ENCODE measurements at regions not wholly inside any gene's neighbourhood (a gene's known extent, or its start where the extent isn't known, plus 50 kb on each side); places are given as distances from the start of the nearest gene placed in this dataset.

GRCh38 chr1:168428063-168428731, 115.6 kb downstream of the XCL2 start:
- Mint-ChIP-seq H3K27ac (peak overlapping the region; percentile 61), H3K4me3 (no peak overlapping the region)
- no peak for ATAC-seq

GRCh38 chr1:168427051-168427450, 116.7 kb downstream of the XCL2 start:
- no peak overlapping the region for H3K4me3 Mint-ChIP-seq
- ATAC-seq = no peak
- peaks cover 4% of the 10 kb centered on the region for H3K36me3 Mint-ChIP-seq (ENCODE audit: low read depth)

More at GRCh38 chr1:168428063-168428731, 115.6 kb downstream of the XCL2 start:
- peaks cover 6% of the 10 kb centered on the region for H3K36me3 Mint-ChIP-seq (ENCODE audit: low read depth)
- H3K27me3 Mint-ChIP-seq = peaks cover 12% of the 10 kb centered on the region
- DNase-seq = no peak
- H3K9me3 ChIP-seq (ENCODE audit: control insufficient read depth, low read length, poor library complexity, severe bottlenecking) = no peaks in the 10 kb centered on the region
- H3K4me1 Mint-ChIP-seq = peaks cover 4% of the 10 kb centered on the region

GRCh38 chr1:168424281-168424680, 119.5 kb downstream of the XCL2 start:
- no peaks in the 10 kb centered on the region for H3K27me3 Mint-ChIP-seq
- no peak overlapping the region for H3K27ac Mint-ChIP-seq

More at GRCh38 chr1:168427051-168427450, 116.7 kb downstream of the XCL2 start:
- Mint-ChIP-seq H3K27me3 (peaks cover 9% of the 10 kb centered on the region), H3K27ac (no peak overlapping the region), H3K4me1 (peaks cover 7% of the 10 kb centered on the region)
- no peak for DNase-seq
- H3K9me3 ChIP-seq (ENCODE audit: control insufficient read depth, low read length, poor library complexity, severe bottlenecking) = no peaks in the 10 kb centered on the region

GRCh38 chr1:168422203-168422847, 121.5 kb downstream of the XCL2 start:
- DNase-seq = no peak
- no peak for ATAC-seq
- Mint-ChIP-seq H3K4me1 (peaks cover 19% of the 10 kb centered on the region), H3K27ac (peak overlapping the region; percentile 75), H3K27me3 (no peaks in the 10 kb centered on the region), H3K36me3 (ENCODE audit: low read depth) (no peaks in the 10 kb centered on the region), H3K4me3 (no peak overlapping the region)
- no peaks in the 10 kb centered on the region for H3K9me3 ChIP-seq (ENCODE audit: control insufficient read depth, low read length, poor library complexity, severe bottlenecking)

More at GRCh38 chr1:168424281-168424680, 119.5 kb downstream of the XCL2 start:
- Mint-ChIP-seq H3K36me3 (ENCODE audit: low read depth) (no peaks in the 10 kb centered on the region), H3K4me1 (peaks cover 17% of the 10 kb centered on the region), H3K4me3 (no peak overlapping the region)
- DNase-seq = no peak
- no peaks in the 10 kb centered on the region for H3K9me3 ChIP-seq (ENCODE audit: control insufficient read depth, low read length, poor library complexity, severe bottlenecking)
- ATAC-seq = no peak

- H3K27me3 Mint-ChIP-seq = no peaks in the 10 kb centered on the region
- H3K4me3 Mint-ChIP-seq = peak overlapping the region; percentile 52
- H3K27ac Mint-ChIP-seq = peak overlapping the region; percentile 75
- no peak for DNase-seq
- H3K4me1 Mint-ChIP-seq = peaks cover 19% of the 10 kb centered on the region
- H3K9me3 ChIP-seq (ENCODE audit: control insufficient read depth, low read length, poor library complexity, severe bottlenecking) = no peaks in the 10 kb centered on the region
- no peaks in the 10 kb centered on the region for H3K36me3 Mint-ChIP-seq (ENCODE audit: low read depth)
- ATAC-seq = peak; percentile 97
Measured at GRCh38 chr1:168421399-168422004, 122.3 kb downstream of the XCL2 start.

GRCh38 chr1:168420177-168420576, 123.6 kb downstream of the XCL2 start:
- H3K4me1 Mint-ChIP-seq = peaks cover 26% of the 10 kb centered on the region
- H3K9me3 ChIP-seq (ENCODE audit: control insufficient read depth, low read length, poor library complexity, severe bottlenecking) = no peaks in the 10 kb centered on the region
- DNase-seq (no peak), ATAC-seq (no peak)
- peak overlapping the region; percentile 75 for H3K27ac Mint-ChIP-seq
- no peaks in the 10 kb centered on the region for H3K27me3 Mint-ChIP-seq
- peaks cover 2% of the 10 kb centered on the region for H3K36me3 Mint-ChIP-seq (ENCODE audit: low read depth)
- no peak overlapping the region for H3K4me3 Mint-ChIP-seq

- Mint-ChIP-seq H3K36me3 (ENCODE audit: low read depth) (peaks cover 2% of the 10 kb centered on the region), H3K4me3 (no peak overlapping the region), H3K27ac (peak overlapping the region; percentile 75), H3K4me1 (peaks cover 26% of the 10 kb centered on the region), H3K27me3 (no peaks in the 10 kb centered on the region)
- no peaks in the 10 kb centered on the region for H3K9me3 ChIP-seq (ENCODE audit: control insufficient read depth, low read length, poor library complexity, severe bottlenecking)
- no peak for DNase-seq
- ATAC-seq = no peak
Measured at GRCh38 chr1:168419736-168420135, 124.1 kb downstream of the XCL2 start.

GRCh38 chr1:168416220-168416619, 127.6 kb downstream of the XCL2 start:
- Mint-ChIP-seq H3K36me3 (ENCODE audit: low read depth) (peaks cover 2% of the 10 kb centered on the region), H3K4me1 (peaks cover 19% of the 10 kb centered on the region)

GRCh38 chr1:168414914-168415313, 128.9 kb downstream of the XCL2 start:
- ATAC-seq (no peak), DNase-seq (no peak)
- no peak overlapping the region for H3K27ac Mint-ChIP-seq
- peaks cover 2% of the 10 kb centered on the region for H3K36me3 Mint-ChIP-seq (ENCODE audit: low read depth)
- H3K4me1 Mint-ChIP-seq = peaks cover 14% of the 10 kb centered on the region
- no peak overlapping the region for H3K4me3 Mint-ChIP-seq
- no peaks in the 10 kb centered on the region for H3K9me3 ChIP-seq (ENCODE audit: control insufficient read depth, low read length, poor library complexity, severe bottlenecking)
- H3K27me3 Mint-ChIP-seq = no peaks in the 10 kb centered on the region

More at GRCh38 chr1:168416220-168416619, 127.6 kb downstream of the XCL2 start:
- H3K9me3 ChIP-seq (ENCODE audit: control insufficient read depth, low read length, poor library complexity, severe bottlenecking) = no peaks in the 10 kb centered on the region
- H3K4me3 Mint-ChIP-seq = no peak overlapping the region
- H3K27me3 Mint-ChIP-seq = no peaks in the 10 kb centered on the region
- ATAC-seq (peak; percentile 62), DNase-seq (no peak)
- peak overlapping the region; percentile 32 for H3K27ac Mint-ChIP-seq

- Mint-ChIP-seq H3K36me3 (ENCODE audit: low read depth) (no peaks in the 10 kb centered on the region), H3K27me3 (no peaks in the 10 kb centered on the region), H3K27ac (peak overlapping the region; percentile 68), H3K4me1 (peaks cover 21% of the 10 kb centered on the region), H3K4me3 (no peak overlapping the region)
- no peaks in the 10 kb centered on the region for H3K9me3 ChIP-seq (ENCODE audit: control insufficient read depth, low read length, poor library complexity, severe bottlenecking)
- no peak for DNase-seq
- ATAC-seq = no peak
Measured at GRCh38 chr1:168410464-168410863, 129.8 kb downstream of the TBX19 start.

- ATAC-seq (peak; percentile 92), DNase-seq (peak in 1 of 3 donors; percentile 13)
- Mint-ChIP-seq H3K4me1 (peaks cover 21% of the 10 kb centered on the region), H3K4me3 (peak overlapping the region; percentile 19), H3K27me3 (no peaks in the 10 kb centered on the region), H3K36me3 (ENCODE audit: low read depth) (no peaks in the 10 kb centered on the region), H3K27ac (peak overlapping the region; percentile 68)
- no peaks in the 10 kb centered on the region for H3K9me3 ChIP-seq (ENCODE audit: control insufficient read depth, low read length, poor library complexity, severe bottlenecking)
Measured at GRCh38 chr1:168408884-168409283, 128.2 kb downstream of the TBX19 start.

GRCh38 chr1:168408539-168408865, 127.8 kb downstream of the TBX19 start:
- Mint-ChIP-seq H3K36me3 (ENCODE audit: low read depth) (no peaks in the 10 kb centered on the region), H3K4me1 (peaks cover 21% of the 10 kb centered on the region), H3K27ac (peak overlapping the region; percentile 68), H3K27me3 (no peaks in the 10 kb centered on the region), H3K4me3 (no peak overlapping the region)
- DNase-seq (no peak), ATAC-seq (no peak)
- no peaks in the 10 kb centered on the region for H3K9me3 ChIP-seq (ENCODE audit: control insufficient read depth, low read length, poor library complexity, severe bottlenecking)

GRCh38 chr1:168407832-168408538, 127.3 kb downstream of the TBX19 start:
- H3K4me1 Mint-ChIP-seq = peaks cover 21% of the 10 kb centered on the region
- H3K27me3 Mint-ChIP-seq = no peaks in the 10 kb centered on the region
- peak overlapping the region; percentile 64 for H3K4me3 Mint-ChIP-seq
- no peaks in the 10 kb centered on the region for H3K36me3 Mint-ChIP-seq (ENCODE audit: low read depth)
- H3K27ac Mint-ChIP-seq = peak overlapping the region; percentile 68
- ATAC-seq = no peak
- no peak for DNase-seq
- H3K9me3 ChIP-seq (ENCODE audit: control insufficient read depth, low read length, poor library complexity, severe bottlenecking) = no peaks in the 10 kb centered on the region

Measured in T-helper 17 cell (primary cell).